GM19324 (cell line): ENCODE measurements at regions not wholly inside any gene's neighbourhood (a gene's known extent, or its start where the extent isn't known, plus 50 kb on each side); places are given as distances from the start of the nearest gene placed in this dataset.

Experiments
- ATAC-seq: cut with Tn5 transposase; IDR thresholded peaks from one replicate; pipeline ENCODE4 v1.9.1; 2021; ENCODE audit warnings: mild to moderate bottlenecking, moderate library complexity; ENCODE audit not compliant: unreplicated experiment, low FRiP score

GRCh38 chr17:74055508-74056160 is 147.8 kb upstream of the RPL38 start:
- no peak for ATAC-seq

DNA sequence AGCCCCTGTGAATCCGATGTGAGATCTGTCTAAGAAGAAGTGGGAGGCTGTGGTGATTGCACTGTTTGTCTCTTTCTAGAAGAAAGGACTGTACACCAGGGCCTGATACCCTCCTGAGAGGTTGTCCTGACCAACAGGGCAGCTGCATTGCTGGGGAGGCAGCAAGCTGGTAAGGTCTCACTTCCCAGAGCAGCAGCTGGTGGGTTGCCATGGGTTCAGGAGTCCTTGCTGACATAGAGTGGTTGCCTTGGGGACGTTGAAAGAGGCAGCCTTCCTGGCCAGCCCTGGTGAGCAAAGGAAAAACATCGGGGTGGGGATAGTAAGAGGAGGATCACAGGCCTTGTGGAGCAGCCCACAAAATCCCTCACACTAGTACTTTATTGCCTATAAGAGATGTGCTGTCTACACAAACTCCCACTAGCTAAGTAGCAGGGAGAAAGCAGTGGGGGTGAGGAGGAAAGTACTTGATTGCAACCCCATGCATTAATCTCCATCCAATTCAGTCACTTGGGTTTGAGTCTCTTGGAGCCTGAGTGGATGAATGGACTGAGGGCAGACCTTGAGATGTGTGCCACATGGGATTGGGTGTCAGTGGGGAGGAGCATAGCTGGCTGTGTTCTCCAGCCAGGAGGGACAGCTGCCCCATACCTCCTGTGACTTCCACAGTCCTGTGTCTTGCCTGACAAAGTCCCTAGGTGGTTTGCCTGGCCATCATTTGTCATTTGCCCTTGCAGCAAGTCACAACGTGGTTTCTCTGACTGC is 143.8 kb upstream of the RPL38 start:
- ATAC-seq, result no peak

DNA sequence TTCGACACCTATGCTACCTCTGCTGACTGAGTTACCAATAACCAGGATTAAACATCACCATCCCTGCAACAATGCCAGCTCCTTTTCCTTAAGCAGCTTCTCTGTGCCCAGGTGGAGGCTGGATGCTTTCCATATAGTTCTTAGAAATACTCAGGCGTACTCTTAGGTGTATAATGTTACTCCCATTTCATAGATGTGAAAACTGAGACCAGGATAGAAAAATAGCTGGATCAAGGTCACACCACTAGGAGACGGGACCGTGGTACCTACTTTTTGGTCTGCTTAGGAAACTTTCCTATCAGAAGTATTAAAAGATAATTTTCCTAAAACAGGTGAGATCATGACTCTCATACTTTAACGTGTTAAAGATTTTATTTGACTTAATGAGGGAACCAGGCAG is 141.7 kb upstream of the RPL38 start:
- no peak for ATAC-seq

- no peak for ATAC-seq
Measured at GRCh38 chr17:74062234-74062633, 141.2 kb upstream of the RPL38 start.

GRCh38 chr17:74063439-74063838 is 140.0 kb upstream of the RPL38 start:
- no peak for ATAC-seq

GRCh38 chr17:74070374-74070773 is 133.1 kb upstream of the RPL38 start:
- no peak for ATAC-seq

DNA sequence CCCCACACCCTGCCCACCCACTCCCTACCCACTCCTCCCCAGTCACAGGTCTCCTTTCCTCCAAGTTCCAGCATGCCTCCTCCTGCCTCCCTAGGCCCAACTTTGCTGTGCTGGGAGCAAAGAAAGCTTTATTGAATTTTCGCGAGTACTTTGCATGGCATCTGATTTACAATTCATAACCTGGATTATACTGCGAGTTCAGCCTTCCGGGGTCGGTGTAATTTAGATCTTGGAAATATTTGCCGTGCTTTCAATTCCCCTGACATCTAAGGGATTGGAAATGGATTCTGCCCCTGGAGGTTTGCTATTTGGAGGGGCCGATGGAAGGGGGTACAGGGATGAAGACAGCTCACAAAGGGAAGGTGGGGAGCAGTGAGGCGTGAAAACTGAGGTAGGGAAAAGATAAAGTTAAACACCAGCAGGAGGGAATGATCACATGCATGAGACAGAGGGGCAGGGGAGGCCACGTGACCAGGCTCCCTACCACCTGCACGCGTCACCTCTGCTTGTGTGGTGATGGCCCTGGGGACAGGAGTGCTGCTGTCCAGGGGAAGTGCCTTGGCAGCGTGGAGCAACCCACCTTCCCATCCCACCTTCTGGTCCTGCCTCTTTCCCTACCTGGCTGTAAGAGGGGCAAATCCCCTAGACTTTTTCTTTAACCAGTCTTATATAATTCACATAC is 132.3 kb upstream of the RPL38 start:
- no peak for ATAC-seq

DNA sequence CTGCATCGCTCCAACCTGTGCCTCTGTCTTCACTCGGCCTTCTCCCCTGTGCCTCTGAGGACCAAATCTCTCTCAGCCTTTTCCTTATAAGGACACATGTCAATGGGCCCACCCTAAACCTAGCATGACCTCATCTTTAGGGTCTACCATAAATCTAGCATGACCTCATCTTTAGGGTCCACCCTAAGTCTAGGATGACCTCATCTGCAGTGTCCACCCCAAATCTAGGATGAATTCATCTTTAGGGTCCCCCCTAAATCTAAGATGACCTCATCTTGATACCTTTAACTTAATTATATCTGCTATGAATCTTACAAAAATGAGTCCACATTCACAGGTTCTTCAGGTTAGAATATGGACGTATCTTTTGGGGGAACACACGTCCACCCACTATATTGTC is 131.1 kb upstream of the RPL38 start:
- no peak for ATAC-seq

- no peak for ATAC-seq
Measured at GRCh38 chr17:74076446-74076845, 127.0 kb upstream of the RPL38 start.

DNA sequence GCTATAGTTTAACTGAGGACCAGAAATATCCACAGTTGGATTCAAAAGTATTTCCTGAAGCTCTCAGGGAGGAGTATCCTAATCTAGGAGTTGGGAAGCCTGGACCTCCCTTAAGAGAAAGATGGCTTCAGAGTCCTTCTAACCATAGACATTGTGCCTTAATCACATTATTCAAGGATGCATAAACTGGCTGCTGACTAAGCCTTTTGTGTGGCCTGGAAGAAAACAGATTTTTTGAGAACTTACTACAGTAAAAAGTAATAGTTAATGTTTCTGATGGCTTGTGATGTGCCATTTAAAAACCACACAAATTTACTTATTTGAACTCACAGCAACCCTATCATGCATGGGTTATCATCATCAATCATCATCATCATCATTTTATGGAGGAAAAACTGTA is 126.2 kb upstream of the RPL38 start:
- ATAC-seq, result no peak

DNA sequence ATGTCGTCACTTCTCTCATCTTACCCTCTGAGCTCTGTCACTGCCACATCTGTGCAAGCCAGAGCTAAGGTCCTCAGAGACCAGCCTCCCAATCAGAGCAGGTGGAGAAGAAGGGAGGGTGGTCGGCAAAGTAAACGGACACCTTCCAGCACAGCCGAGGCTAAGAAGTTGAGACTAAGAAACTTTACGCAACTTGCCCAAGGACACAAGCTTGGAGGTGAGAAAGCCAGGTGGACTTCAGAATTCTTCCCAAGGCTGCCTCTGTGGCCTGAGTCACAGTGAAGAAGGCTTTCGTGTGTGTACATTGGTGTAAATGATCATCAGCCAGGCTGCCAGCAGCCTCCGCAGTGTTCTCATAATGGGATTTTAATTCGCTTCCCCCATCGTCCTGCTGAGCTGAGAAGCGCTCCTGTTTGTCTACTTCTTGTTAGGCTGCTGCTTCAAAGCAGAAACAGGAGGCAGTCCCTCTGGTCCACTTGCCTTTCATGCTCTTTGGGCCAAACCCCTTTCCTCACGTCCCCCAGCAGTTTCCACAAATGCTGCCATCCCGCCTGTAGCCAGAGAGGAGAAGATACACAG is 125.0 kb upstream of the RPL38 start:
- no peak for ATAC-seq

DNA sequence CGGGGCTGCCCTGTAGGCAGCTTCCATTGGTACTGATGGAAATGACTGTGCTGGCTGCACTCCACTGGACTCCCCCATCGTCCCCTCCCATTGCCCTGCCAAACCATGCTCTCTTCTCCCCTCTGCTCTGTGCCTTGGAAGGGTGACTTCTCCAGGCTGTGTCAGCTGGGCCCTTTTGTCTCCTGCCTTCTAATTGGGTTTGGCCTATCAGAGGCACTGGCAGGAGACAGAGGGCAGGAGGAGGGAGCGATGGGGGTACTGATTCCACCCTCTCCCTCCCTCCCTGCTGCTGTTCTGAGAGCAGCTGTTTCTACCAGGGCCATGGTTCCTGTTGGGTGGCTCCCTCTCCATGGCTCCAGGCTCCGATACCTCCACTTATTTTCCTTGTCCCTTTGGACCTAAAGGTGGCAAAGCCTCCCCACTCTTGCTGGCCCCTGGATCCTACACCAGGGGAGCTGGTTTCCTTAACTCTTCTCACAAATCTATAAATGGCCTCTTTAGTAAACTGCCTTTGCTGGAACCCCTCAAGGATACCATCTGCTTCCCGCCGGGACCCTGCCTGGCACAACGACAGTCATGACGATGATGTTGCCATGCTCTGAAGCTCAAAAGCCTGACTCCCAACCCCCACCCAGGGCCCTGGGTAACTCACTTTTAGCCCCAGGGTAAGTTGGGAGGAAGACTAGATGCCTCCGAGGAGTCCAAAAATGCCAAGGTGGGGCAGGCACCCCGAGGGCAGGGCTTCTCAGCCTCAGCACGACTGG is 123.8 kb upstream of the RPL38 start:
- ATAC-seq, result no peak

DNA sequence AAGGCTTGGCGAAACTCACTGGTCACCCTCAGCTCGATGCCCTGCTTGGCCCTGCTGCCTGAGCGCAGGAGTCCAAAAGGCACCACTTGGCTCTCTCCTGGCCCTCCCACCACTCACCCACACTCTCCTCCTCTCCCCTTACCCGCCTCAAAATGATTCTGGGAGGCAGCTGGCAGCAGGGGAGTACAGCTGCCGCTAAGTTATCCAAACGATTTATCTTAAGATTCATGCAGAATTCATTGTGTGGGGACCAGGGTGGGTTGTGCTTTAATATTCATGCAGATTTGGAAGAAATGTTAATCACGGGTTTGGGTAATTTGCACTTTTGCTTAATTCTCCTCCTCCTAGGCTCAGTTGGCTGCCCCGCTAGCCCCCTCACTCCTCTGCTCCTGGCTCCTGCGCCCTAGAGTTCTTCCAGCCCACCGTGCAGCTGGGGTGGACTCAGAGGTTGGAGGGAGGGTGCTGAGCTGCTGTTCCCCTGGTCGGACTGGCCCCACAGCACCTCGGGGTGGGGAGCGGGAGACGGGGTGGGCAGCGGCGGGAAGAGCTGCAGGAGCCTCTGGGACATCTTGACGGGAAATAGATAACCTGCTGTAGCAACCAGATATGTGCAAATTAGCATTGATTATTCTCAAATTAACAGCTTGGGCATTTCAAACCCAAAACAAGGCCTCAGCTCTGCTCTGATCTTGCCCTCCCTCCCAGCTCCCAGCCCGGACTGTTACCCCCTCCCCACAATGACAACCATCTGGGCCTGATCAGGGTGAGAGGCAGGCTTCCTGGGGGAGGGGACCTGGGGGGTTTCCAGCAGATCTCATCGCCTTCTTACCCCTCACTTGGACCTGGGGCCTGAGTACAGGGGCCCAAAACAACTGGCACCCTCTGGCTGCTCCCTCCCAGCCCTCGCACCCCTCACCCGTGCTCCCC is 122.6 kb upstream of the RPL38 start:
- no peak for ATAC-seq

DNA sequence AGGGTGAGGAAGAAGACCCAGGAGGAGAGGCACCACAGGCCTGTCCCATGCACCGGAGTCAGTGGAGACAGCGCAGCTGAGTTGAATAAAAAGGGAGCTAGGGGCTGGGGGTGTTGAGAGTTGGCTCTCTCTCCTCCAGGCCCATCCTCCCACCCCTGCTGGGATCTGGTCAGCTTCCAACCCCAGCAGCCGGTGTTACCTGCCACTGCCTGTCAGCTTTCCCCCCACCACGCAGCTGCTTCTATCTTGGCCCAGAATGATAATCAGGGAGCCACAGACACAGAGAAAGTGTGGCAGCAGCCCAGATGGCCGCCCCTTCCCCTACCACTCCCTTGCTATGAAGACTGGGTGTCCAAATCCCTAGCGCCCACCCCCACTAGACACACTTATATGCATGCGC is 120.6 kb upstream of the RPL38 start:
- ATAC-seq, result no peak

- ATAC-seq, result no peak
Measured at GRCh38 chr17:74083321-74083720, 120.2 kb upstream of the RPL38 start.

DNA sequence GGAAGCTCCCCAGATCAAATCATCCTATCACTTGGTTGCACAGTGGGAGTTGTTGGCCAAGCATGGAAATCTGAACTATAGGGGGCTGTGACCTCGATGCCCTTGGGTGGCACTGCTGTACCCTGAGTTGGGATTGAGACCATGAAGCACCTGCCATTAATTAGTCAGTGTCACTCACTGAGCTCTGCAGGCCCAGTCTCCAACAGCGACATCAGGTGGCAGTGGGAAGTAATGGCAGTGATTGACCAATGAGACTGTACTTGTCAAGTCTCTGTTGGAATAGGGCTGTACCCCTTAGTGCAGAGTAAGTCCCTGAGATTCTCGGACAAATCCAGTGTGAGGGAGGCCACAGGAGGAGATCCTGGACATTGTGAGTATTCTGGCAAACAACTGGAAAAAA is 118.0 kb upstream of the RPL38 start:
- no peak for ATAC-seq

- ATAC-seq, result no peak
Measured at GRCh38 chr17:74087002-74087585, 116.4 kb upstream of the RPL38 start.

GRCh38 chr17:74088285-74088933 is 115.1 kb upstream of the RPL38 start:
- no peak for ATAC-seq

GRCh38 chr17:74088934-74089329 is 114.5 kb upstream of the RPL38 start:
- no peak for ATAC-seq
